ENCODE measurements at regions not wholly inside any gene's neighbourhood (a gene's known extent, or its start where the extent isn't known, plus 50 kb on each side); places are given as distances from the start of the nearest gene placed in this dataset.

DNA sequence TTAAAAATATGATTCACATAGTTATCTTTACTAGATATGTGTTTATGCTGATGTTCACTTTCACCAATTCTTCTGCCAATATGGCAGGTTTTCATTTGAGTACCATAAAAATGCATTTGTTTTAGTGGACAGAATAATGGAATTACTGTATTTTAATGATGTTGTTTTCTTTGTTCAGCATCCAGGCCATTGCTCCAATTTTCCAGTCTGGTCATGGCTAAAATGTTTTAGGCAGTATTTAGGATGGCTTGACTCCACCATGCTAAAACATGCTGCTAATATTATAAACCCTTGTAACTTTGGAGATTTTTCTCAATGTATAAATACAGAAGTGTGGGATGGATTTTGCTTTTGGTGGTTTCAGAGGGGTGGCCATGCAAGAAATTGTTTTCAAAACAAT, 273.0 kb upstream of the RPS23 start:
- TF ChIP-seq E2F4 (CRISPR knock-in tag; IDR thresholded peaks at IDR 0.05; ENCODE audit: low read depth) (no peak), EP300 (IDR thresholded peaks at IDR 0.05; ENCODE audit: low read length) (no peak), E4F1 (CRISPR knock-in tag; IDR thresholded peaks at IDR 0.05; ENCODE audit: borderline replicate concordance) (no peak), RBFOX2 (IDR thresholded peaks at IDR 0.05; ENCODE audit: low read depth, low read length) (no peak), ZKSCAN8 (CRISPR knock-in tag; IDR thresholded peaks at IDR 0.05) (no peak), TGIF2 (CRISPR knock-in tag; IDR thresholded peaks at IDR 0.05) (no peak), ZMIZ1 (IDR thresholded peaks at IDR 0.05; ENCODE audit: low read depth in 2 of 2, low read length in 2 of 2) (no peak), SLC30A9 (CRISPR knock-in tag; IDR thresholded peaks at IDR 0.05) (no peak), USF1 (CRISPR knock-in tag; IDR thresholded peaks at IDR 0.05) (no peak), ESRRA (IDR thresholded peaks at IDR 0.05; ENCODE audit: borderline replicate concordance, low read depth) (no peak), CREB1 (IDR thresholded peaks at IDR 0.05) (no peak), CREB1 (CRISPR knock-in tag; IDR thresholded peaks at IDR 0.05) (no peak), TRIM25 (IDR thresholded peaks at IDR 0.05; ENCODE audit: borderline replicate concordance) (no peak)
- TF ChIP-seq, protein P1, sequence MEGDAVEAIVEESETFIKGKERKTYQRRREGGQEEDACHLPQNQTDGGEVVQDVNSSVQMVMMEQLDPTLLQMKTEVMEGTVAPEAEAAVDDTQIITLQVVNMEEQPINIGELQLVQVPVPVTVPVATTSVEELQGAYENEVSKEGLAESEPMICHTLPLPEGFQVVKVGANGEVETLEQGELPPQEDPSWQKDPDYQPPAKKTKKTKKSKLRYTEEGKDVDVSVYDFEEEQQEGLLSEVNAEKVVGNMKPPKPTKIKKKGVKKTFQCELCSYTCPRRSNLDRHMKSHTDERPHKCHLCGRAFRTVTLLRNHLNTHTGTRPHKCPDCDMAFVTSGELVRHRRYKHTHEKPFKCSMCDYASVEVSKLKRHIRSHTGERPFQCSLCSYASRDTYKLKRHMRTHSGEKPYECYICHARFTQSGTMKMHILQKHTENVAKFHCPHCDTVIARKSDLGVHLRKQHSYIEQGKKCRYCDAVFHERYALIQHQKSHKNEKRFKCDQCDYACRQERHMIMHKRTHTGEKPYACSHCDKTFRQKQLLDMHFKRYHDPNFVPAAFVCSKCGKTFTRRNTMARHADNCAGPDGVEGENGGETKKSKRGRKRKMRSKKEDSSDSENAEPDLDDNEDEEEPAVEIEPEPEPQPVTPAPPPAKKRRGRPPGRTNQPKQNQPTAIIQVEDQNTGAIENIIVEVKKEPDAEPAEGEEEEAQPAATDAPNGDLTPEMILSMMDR (IDR thresholded peaks at IDR 0.05 in 2 of 3, conservative IDR thresholded peaks at IDR 0.05 in 1 of 3; ENCODE audit: insufficient read depth in 2 of 3, low read depth in 1 of 3, low read length in 3 of 3), result no peak
